ENCODE measurements at regions not wholly inside any gene's neighbourhood (a gene's known extent, or its start where the extent isn't known, plus 50 kb on each side); places are given as distances from the start of the nearest gene placed in this dataset.

GRCh38 chr11:105371311-105371710, 231.7 kb upstream of the CARD18 start:
- H3K27ac Mint-ChIP-seq (ENCODE audit: unreplicated experiment) = no peak overlapping the region
- DNase-seq = no peak
- no peaks in the 10 kb centered on the region for H3K9me3 Mint-ChIP-seq (ENCODE audit: unreplicated experiment)
- no peak overlapping the region for H3K4me3 Mint-ChIP-seq (ENCODE audit: unreplicated experiment)
- no peaks in the 10 kb centered on the region for H3K4me1 Mint-ChIP-seq (ENCODE audit: low read depth, unreplicated experiment)
- H3K36me3 Mint-ChIP-seq (ENCODE audit: unreplicated experiment) = peaks cover 5% of the 10 kb centered on the region
- H3K27me3 Mint-ChIP-seq (ENCODE audit: unreplicated experiment) = no peaks in the 10 kb centered on the region
- TF ChIP-seq CTCF (IDR thresholded peaks at IDR 0.05; ENCODE audit: partially characterized antibody, unreplicated experiment) = no peak

- Mint-ChIP-seq H3K4me1 (ENCODE audit: low read depth, unreplicated experiment) (no peaks in the 10 kb centered on the region), H3K27me3 (ENCODE audit: unreplicated experiment) (no peaks in the 10 kb centered on the region), H3K9me3 (ENCODE audit: unreplicated experiment) (no peaks in the 10 kb centered on the region), H3K4me3 (ENCODE audit: unreplicated experiment) (no peak overlapping the region), H3K27ac (ENCODE audit: unreplicated experiment) (no peak overlapping the region), H3K36me3 (ENCODE audit: unreplicated experiment) (no peaks in the 10 kb centered on the region)
- no peak for TF ChIP-seq CTCF (IDR thresholded peaks at IDR 0.05; ENCODE audit: partially characterized antibody, unreplicated experiment)
- DNase-seq = no peak
Measured at GRCh38 chr11:105368711-105369110, 229.1 kb upstream of the CARD18 start.

GRCh38 chr11:105367129-105367528, 227.6 kb upstream of the CARD18 start:
- Mint-ChIP-seq H3K27ac (ENCODE audit: unreplicated experiment) (no peak overlapping the region), H3K9me3 (ENCODE audit: unreplicated experiment) (no peaks in the 10 kb centered on the region), H3K4me3 (ENCODE audit: unreplicated experiment) (no peak overlapping the region), H3K36me3 (ENCODE audit: unreplicated experiment) (no peaks in the 10 kb centered on the region), H3K4me1 (ENCODE audit: low read depth, unreplicated experiment) (no peaks in the 10 kb centered on the region), H3K27me3 (ENCODE audit: unreplicated experiment) (no peaks in the 10 kb centered on the region)
- TF ChIP-seq CTCF (IDR thresholded peaks at IDR 0.05; ENCODE audit: partially characterized antibody, unreplicated experiment) = no peak
- DNase-seq = no peak

- Mint-ChIP-seq H3K27ac (ENCODE audit: unreplicated experiment) (no peak overlapping the region), H3K36me3 (ENCODE audit: unreplicated experiment) (no peaks in the 10 kb centered on the region), H3K4me1 (ENCODE audit: low read depth, unreplicated experiment) (no peaks in the 10 kb centered on the region), H3K27me3 (ENCODE audit: unreplicated experiment) (peaks cover 2% of the 10 kb centered on the region), H3K4me3 (ENCODE audit: unreplicated experiment) (no peak overlapping the region), H3K9me3 (ENCODE audit: unreplicated experiment) (no peaks in the 10 kb centered on the region)
- no peak for DNase-seq
- no peak for TF ChIP-seq CTCF (IDR thresholded peaks at IDR 0.05; ENCODE audit: partially characterized antibody, unreplicated experiment)
Measured at GRCh38 chr11:105361651-105362050, 222.1 kb upstream of the CARD18 start.

- Mint-ChIP-seq H3K27me3 (ENCODE audit: unreplicated experiment) (peaks cover 2% of the 10 kb centered on the region), H3K4me3 (ENCODE audit: unreplicated experiment) (no peak overlapping the region), H3K27ac (ENCODE audit: unreplicated experiment) (no peak overlapping the region), H3K4me1 (ENCODE audit: low read depth, unreplicated experiment) (no peaks in the 10 kb centered on the region), H3K36me3 (ENCODE audit: unreplicated experiment) (no peaks in the 10 kb centered on the region), H3K9me3 (ENCODE audit: unreplicated experiment) (no peaks in the 10 kb centered on the region)
- DNase-seq = no peak
- TF ChIP-seq CTCF (IDR thresholded peaks at IDR 0.05; ENCODE audit: partially characterized antibody, unreplicated experiment) = no peak
Measured at GRCh38 chr11:105357764-105358163, 218.2 kb upstream of the CARD18 start.

Measured in glutamatergic neuron (in vitro differentiated cells).